HG02870 (cell line): ENCODE measurements at regions not wholly inside any gene's neighbourhood (a gene's known extent, or its start where the extent isn't known, plus 50 kb on each side); places are given as distances from the start of the nearest gene placed in this dataset.
"Not testable (repeated sequence)": the region's sequence is repeated elsewhere in the genome, so short reads cannot be mapped to it uniquely, and the experiment has no call there.

Experiments used
- ATAC-seq: cut with Tn5 transposase; IDR thresholded peaks from one replicate; pipeline ENCODE4 v1.9.1; 2021; ENCODE audit warnings: mild to moderate bottlenecking, moderate library complexity; ENCODE audit not compliant: unreplicated experiment

DNA sequence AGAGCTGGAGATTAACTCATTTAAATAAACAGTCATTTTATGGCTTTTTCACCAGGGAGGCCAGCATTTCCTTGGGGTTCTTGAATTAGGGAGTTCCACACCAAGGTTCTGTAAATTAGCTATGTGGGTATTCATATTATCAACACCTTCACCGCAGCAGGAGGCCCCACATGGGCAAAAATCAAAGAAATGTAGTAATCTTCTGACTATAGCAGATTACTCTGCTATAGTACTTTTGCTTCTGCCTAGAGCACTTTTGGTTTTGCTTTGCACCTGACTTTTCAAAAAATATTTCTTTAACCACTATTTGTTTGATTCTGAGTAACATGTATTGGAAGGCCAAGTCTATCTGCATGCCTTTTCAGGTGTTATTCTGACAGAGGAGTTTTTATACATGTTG is 108.6 kb upstream of the POMZP3 start:
- peak; percentile 72 for ATAC-seq

GRCh38 chr7:76728571-76728974 is 101.5 kb upstream of the POMZP3 start:
- ATAC-seq: not testable (repeated sequence)

DNA sequence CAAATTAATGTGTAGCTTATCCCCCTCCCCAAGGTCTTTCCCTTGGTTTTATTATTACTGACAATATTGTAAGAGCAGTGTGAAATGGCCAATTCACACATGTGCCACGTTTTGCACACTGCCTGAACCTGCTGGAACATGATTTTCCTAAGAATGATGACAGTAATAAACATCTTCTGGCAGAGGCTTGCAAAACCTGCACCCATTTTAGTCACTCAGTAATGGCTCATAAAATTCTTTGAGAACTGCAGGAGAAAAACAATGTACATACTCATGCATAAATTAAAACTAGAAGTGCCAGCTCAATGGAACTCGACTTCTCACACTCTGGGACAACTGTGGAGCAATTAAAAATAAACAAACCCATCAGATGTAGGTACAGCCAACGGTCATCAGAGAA is 96.8 kb upstream of the POMZP3 start:
- not testable (repeated sequence) for ATAC-seq

DNA sequence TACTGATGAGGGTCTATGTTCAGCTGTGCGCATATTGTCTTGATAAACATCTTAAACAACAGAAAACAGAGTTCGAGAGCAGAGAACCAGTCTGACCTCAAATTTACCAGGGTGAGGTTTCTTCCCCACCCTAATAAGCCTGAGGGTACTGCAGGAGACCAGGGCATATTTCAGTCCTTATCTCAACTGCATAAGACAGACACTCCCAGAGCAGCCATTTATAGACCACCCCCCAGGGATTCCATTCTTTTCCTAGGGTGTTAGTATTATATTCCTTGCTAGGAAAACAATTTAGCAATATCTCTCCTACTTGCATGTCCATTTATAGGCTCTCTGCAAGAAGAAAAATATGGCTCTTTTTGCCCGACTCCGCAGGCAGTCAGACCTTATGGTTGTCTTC is 89.5 kb upstream of the POMZP3 start:
- not testable (repeated sequence) for ATAC-seq

DNA sequence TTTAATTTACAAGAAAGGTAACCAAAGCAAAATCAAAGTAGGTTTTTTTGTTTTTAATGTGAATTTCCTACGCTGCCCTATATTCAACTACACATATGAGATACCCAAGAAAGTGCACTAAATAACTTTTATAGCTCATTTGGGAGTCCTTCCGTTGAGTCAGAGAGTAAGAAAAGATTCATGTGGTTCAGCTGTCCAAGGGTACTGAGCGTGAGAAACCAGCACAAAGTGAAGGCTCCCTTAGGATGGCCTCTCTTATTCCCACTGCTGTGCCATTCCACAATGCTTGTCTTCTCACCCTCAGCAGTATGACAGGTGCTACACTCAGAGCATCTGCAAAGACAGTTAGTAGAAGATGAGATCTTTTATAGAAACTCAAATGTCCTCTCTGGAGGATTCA is 85.8 kb upstream of the POMZP3 start:
- not testable (repeated sequence) for ATAC-seq

- ATAC-seq: not testable (repeated sequence)
These were observed 84.6 kb upstream of the POMZP3 start for GRCh38 chr7:76711648-76712047.

DNA sequence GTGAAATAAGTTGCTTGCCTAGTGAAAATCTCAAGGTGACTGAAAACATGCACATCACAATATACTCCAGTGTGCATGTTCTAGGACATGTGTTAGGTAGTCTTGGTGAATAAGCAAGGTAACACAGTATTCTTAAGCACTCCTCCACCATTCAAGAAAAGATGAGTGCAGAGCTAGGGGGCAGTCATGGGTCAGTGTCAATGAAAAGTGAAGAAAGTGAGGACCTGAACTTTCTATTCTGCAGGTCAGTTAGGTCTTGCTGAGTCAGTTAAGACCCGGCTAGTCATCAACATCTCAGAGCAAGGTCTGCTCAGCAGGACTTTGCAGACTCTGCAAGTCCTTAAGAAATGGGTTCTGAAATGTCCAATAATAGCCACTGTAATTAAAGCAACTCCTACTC is 82.6 kb upstream of the POMZP3 start:
- not testable (repeated sequence) for ATAC-seq

- not testable (repeated sequence) for ATAC-seq
These were observed 81.4 kb upstream of the POMZP3 start for GRCh38 chr7:76708446-76708845.

DNA sequence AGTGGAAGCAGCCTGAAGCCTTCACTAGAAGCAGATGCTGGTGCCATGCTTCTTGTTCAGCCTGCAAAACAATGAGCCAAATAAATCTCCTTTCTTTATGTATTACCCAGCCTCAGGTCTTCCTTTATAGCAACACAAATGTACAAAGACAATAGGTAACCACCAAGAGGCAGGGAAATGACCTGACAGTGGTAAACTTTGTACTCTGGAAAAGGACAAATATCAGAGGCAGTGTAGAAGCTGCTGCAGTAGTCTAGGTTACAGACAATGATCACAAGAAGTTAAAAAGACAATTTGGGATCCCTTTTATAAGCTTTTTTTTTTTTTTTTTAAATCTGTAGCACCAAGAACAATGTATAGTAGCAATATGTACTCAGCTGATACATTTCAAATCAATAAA is 76.7 kb upstream of the POMZP3 start:
- not testable (repeated sequence) for ATAC-seq

DNA sequence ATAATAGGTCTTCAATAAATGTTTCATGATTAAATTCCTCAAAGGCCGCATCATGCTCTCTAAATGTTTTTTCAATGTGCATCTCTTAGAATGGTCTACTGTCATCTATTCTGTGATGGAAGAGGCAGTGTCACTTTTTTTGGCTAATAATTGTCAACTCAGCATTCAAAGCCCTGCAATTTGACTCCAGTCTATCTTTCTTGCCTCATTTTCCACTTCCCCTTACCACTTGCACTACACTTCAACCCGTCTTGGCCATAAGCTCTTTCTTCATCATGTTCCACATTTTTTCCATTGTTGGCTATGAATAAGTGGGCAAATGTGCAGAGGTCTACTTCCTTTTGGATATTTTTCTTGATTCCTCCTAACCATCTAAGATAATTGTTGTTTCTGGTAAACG is 59.2 kb upstream of the POMZP3 start:
- ATAC-seq: not testable (repeated sequence)

- not testable (repeated sequence) for ATAC-seq
These were observed 57.7 kb upstream of the POMZP3 start for GRCh38 chr7:76684737-76685136.

- ATAC-seq: not testable (repeated sequence)
These were observed 56.6 kb upstream of the POMZP3 start for GRCh38 chr7:76683631-76684030.

GRCh38 chr7:76681810-76682209 is 54.7 kb upstream of the POMZP3 start:
- not testable (repeated sequence) for ATAC-seq

DNA sequence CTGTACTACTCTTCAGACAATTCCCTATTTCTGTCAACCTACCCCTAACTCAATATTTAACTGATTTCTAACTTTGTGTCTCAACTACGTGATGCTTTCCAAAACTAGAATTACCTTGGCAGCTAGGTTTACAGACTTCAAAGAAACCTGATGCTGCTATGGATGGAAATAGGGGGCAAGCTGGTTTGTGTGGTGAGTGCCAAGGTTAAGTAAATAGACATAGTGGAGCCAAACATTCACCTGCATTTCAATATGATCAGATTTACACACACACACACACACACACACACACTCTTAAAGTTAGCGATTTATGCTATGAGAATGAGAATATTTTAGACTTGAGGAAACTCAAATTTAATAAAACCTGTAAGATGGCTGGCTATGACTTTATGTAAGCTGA is 52.1 kb upstream of the POMZP3 start:
- not testable (repeated sequence) for ATAC-seq

- ATAC-seq: not testable (repeated sequence)
These were observed 51.4 kb upstream of the POMZP3 start for GRCh38 chr7:76678500-76678899.

- not testable (repeated sequence) for ATAC-seq
These were observed 49.8 kb upstream of the POMZP3 start for GRCh38 chr7:76676890-76677289.
